ENCODE measurements at regions not wholly inside any gene's neighbourhood (a gene's known extent, or its start where the extent isn't known, plus 50 kb on each side); places are given as distances from the start of the nearest gene placed in this dataset.

GRCh38 chr17:77708049-77708448, 250.5 kb upstream of the TNRC6C start (continued):
- TF ChIP-seq CHD7 (IDR thresholded peaks at IDR 0.05; ENCODE audit: insufficient replicate concordance, low read length) (no peak), CHD1 (IDR thresholded peaks at IDR 0.05; ENCODE audit: low read depth, low read length) (no peak), MAFK (IDR thresholded peaks at IDR 0.05; ENCODE audit: low read depth, low read length) (no peak), NANOG (IDR thresholded peaks at IDR 0.05; ENCODE audit: insufficient read depth, low read depth, low read length, poor library complexity, severe bottlenecking) (no peak), SIRT6 (IDR thresholded peaks at IDR 0.05; ENCODE audit: low read length) (no peak), SAP30 (IDR thresholded peaks at IDR 0.05; ENCODE audit: insufficient read depth, insufficient replicate concordance, low read length) (no peak), POLR2AphosphoS5 (IDR thresholded peaks at IDR 0.05; ENCODE audit: low read depth, low read length) (no peak), PHF8 (conservative IDR thresholded peaks at IDR 0.05; ENCODE audit: low read depth, low read length) (no peak)
